ENCODE measurements at regions not wholly inside any gene's neighbourhood (a gene's known extent, or its start where the extent isn't known, plus 50 kb on each side); places are given as distances from the start of the nearest gene placed in this dataset.

DNA sequence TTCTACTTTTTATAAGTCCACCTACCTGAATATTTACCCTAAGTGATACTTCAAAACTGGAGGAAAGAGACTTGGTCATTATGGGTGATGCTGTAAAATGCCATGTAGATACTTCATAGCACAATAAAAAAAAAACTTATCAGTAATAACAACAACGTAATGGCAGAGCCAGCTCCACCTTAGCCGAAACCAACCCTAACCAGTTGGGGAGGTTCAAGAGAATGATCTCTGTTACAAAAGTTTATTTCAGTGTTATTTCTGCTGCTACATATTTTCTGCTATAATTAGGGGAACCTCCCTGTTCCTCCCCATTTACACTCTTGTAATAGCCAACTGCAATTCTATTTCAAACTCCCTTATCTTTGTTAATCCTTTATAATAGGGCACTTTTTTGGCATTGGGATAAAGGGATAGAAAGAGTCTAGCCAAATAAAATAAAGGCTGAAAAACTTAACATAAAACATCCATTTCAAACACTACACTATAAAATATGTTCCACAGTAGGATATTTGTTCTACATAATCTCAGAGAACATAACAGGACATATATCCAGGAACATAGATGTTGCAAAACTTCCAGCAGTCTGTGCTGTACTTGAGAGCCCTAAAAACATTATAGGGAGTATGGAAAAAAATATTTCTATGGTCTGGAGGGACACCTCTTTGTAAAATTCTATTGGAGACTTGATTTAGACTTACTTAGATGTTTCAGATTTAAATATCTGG lies 138.7 kb upstream of the POF1B start:
- no peaks in the 10 kb centered on the region for H4K20me1 ChIP-seq (ENCODE audit: insufficient read depth, low read length)
- H3K9me2 ChIP-seq (replicated peaks; ENCODE audit: insufficient read depth, low read length): no peaks in the 10 kb centered on the region
- H2AFZ ChIP-seq (ENCODE audit: low read length): no peak overlapping the region
- H3K4me3 ChIP-seq (ENCODE audit: low read length): no peak overlapping the region
- H3K79me2 ChIP-seq (ENCODE audit: low read length): no peaks in the 10 kb centered on the region
- H3K9ac ChIP-seq (ENCODE audit: low read length): no peak overlapping the region
- H3K27ac ChIP-seq (ENCODE audit: low read length): no peak overlapping the region
- no peaks in the 10 kb centered on the region for H3K4me1 ChIP-seq (ENCODE audit: low read length)
- no peaks in the 10 kb centered on the region for H3K9me3 ChIP-seq (replicated peaks; ENCODE audit: insufficient read depth, low read length)
- H3F3A ChIP-seq (ENCODE audit: insufficient read depth, low read length): no peaks in the 10 kb centered on the region
- no peaks in the 10 kb centered on the region for H3K36me3 ChIP-seq (replicated peaks; ENCODE audit: insufficient read depth, low read length)
- H3K4me2 ChIP-seq (ENCODE audit: low read depth, low read length): no peak overlapping the region
- no peak for TF ChIP-seq EZH2 (optimal IDR thresholded peaks at IDR 0.05; ENCODE audit: low read depth, low read length)
- TF ChIP-seq, protein P1, sequence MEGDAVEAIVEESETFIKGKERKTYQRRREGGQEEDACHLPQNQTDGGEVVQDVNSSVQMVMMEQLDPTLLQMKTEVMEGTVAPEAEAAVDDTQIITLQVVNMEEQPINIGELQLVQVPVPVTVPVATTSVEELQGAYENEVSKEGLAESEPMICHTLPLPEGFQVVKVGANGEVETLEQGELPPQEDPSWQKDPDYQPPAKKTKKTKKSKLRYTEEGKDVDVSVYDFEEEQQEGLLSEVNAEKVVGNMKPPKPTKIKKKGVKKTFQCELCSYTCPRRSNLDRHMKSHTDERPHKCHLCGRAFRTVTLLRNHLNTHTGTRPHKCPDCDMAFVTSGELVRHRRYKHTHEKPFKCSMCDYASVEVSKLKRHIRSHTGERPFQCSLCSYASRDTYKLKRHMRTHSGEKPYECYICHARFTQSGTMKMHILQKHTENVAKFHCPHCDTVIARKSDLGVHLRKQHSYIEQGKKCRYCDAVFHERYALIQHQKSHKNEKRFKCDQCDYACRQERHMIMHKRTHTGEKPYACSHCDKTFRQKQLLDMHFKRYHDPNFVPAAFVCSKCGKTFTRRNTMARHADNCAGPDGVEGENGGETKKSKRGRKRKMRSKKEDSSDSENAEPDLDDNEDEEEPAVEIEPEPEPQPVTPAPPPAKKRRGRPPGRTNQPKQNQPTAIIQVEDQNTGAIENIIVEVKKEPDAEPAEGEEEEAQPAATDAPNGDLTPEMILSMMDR (IDR thresholded peaks at IDR 0.05; ENCODE audit: low read length): no peak
- no peak for TF ChIP-seq EZH2phosphoT487 (IDR thresholded peaks at IDR 0.05; ENCODE audit: low read length)
- H3K27me3 ChIP-seq (replicated peaks; ENCODE audit: insufficient read depth, low read length): no peaks in the 10 kb centered on the region
- DNase-seq: no peak

DNA sequence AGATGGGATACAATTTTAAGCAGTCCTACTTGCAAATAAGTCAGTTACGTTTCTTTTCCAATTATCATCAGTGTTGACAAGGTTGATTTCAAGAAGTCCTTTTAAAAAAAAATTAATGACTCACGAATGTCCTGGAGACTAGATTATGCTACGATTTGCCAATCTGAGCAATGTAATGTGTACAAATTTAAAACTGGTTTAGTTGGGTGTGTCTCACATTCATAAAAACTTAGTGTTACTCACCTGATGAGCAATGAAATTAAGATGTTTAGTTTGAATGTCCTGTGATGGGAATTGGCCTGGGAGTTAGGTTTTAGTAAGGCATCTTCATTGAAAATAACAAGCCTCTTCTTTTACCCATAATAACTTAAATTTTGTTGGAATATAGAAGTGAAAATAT lies 136.7 kb upstream of the POF1B start:
- no peak overlapping the region for H3K4me3 ChIP-seq (ENCODE audit: low read length)
- no peaks in the 10 kb centered on the region for H3K79me2 ChIP-seq (ENCODE audit: low read length)
- H3K9me3 ChIP-seq (replicated peaks; ENCODE audit: insufficient read depth, low read length): no peaks in the 10 kb centered on the region
- no peaks in the 10 kb centered on the region for H3F3A ChIP-seq (ENCODE audit: insufficient read depth, low read length)
- no peak overlapping the region for H3K4me2 ChIP-seq (ENCODE audit: low read depth, low read length)
- H3K4me1 ChIP-seq (ENCODE audit: low read length): no peaks in the 10 kb centered on the region
- H3K27ac ChIP-seq (ENCODE audit: low read length): no peak overlapping the region
- no peak overlapping the region for H3K9ac ChIP-seq (ENCODE audit: low read length)
- no peak for DNase-seq
- no peaks in the 10 kb centered on the region for H4K20me1 ChIP-seq (ENCODE audit: insufficient read depth, low read length)
- no peaks in the 10 kb centered on the region for H3K27me3 ChIP-seq (replicated peaks; ENCODE audit: insufficient read depth, low read length)
- no peak for TF ChIP-seq EZH2phosphoT487 (IDR thresholded peaks at IDR 0.05; ENCODE audit: low read length)
- H2AFZ ChIP-seq (ENCODE audit: low read length): no peak overlapping the region
- no peaks in the 10 kb centered on the region for H3K9me2 ChIP-seq (replicated peaks; ENCODE audit: insufficient read depth, low read length)
- no peaks in the 10 kb centered on the region for H3K36me3 ChIP-seq (replicated peaks; ENCODE audit: insufficient read depth, low read length)

DNA sequence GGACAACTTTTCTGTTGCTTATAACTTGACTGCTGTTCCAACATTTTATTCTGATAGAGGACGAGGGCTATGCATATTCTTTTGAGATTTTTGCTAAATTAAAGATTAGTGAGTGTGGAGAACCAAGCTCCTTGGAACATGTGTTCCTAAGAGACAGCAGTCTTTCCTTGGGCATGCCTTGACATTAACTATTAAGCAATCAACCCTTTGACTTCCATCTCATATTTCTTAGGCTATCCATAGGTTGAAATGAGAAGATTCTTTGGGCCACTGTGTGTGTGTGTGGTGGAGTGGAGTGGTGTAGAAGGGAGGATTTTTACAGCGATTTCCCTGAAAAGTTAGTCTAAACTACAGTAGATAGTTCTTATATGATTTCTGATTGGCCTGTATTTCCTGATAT lies 127.4 kb upstream of the POF1B start:
- Histone ChIP-seq H3K4me2 (ENCODE audit: low read depth, low read length) (no peak overlapping the region), H3K27ac (ENCODE audit: low read length) (no peak overlapping the region), H3K9me3 (replicated peaks; ENCODE audit: insufficient read depth, low read length) (no peaks in the 10 kb centered on the region), H3K27me3 (replicated peaks; ENCODE audit: insufficient read depth, low read length) (no peaks in the 10 kb centered on the region), H3K9ac (ENCODE audit: low read length) (no peak overlapping the region), H4K20me1 (ENCODE audit: insufficient read depth, low read length) (no peaks in the 10 kb centered on the region), H3K9me2 (replicated peaks; ENCODE audit: insufficient read depth, low read length) (no peaks in the 10 kb centered on the region), H3K36me3 (replicated peaks; ENCODE audit: insufficient read depth, low read length) (no peaks in the 10 kb centered on the region), H3K79me2 (ENCODE audit: low read length) (no peaks in the 10 kb centered on the region), H3K4me3 (ENCODE audit: low read length) (no peak overlapping the region), H2AFZ (ENCODE audit: low read length) (no peak overlapping the region), H3F3A (ENCODE audit: insufficient read depth, low read length) (no peaks in the 10 kb centered on the region), H3K4me1 (ENCODE audit: low read length) (no peaks in the 10 kb centered on the region)
- TF ChIP-seq EZH2 (optimal IDR thresholded peaks at IDR 0.05; ENCODE audit: low read depth, low read length): no peak
- TF ChIP-seq, protein P1 (IDR thresholded peaks at IDR 0.05; ENCODE audit: low read length): no peak
- no peak for TF ChIP-seq EZH2phosphoT487 (IDR thresholded peaks at IDR 0.05; ENCODE audit: low read length)
- no peak for DNase-seq

DNA sequence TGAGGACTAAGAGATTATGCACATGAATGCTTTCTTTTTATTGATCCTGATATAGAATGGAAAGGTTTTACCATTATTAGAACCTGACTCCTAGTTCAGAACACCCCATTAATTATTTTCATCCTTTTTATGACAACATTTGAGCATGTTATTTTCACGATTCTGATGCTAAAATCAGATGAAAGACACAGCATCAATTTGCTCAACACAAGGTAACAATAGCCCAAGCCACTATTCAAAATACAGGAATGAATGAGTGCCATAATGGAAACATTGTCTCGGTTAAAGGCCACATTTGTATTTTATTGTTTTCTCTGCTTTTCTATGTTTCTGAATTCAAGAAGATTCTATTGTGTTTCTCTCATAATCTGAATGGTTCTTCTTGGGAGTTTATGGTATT lies 126.3 kb upstream of the POF1B start:
- H3K27ac ChIP-seq (ENCODE audit: low read length): no peak overlapping the region
- TF ChIP-seq EZH2phosphoT487 (IDR thresholded peaks at IDR 0.05; ENCODE audit: low read length) (no peak), EZH2 (optimal IDR thresholded peaks at IDR 0.05; ENCODE audit: low read depth, low read length) (no peak)
- TF ChIP-seq, protein P1 (IDR thresholded peaks at IDR 0.05; ENCODE audit: low read length): no peak
- no peaks in the 10 kb centered on the region for H4K20me1 ChIP-seq (ENCODE audit: insufficient read depth, low read length)
- DNase-seq: no peak
- no peak overlapping the region for H3K4me3 ChIP-seq (ENCODE audit: low read length)
- H3F3A ChIP-seq (ENCODE audit: insufficient read depth, low read length): no peaks in the 10 kb centered on the region
- H3K27me3 ChIP-seq (replicated peaks; ENCODE audit: insufficient read depth, low read length): no peaks in the 10 kb centered on the region
- H3K4me1 ChIP-seq (ENCODE audit: low read length): no peaks in the 10 kb centered on the region
- H3K9me3 ChIP-seq (replicated peaks; ENCODE audit: insufficient read depth, low read length): no peaks in the 10 kb centered on the region
- H3K36me3 ChIP-seq (replicated peaks; ENCODE audit: insufficient read depth, low read length): no peaks in the 10 kb centered on the region
- H3K9ac ChIP-seq (ENCODE audit: low read length): no peak overlapping the region
- no peak overlapping the region for H2AFZ ChIP-seq (ENCODE audit: low read length)
- no peaks in the 10 kb centered on the region for H3K79me2 ChIP-seq (ENCODE audit: low read length)
- H3K4me2 ChIP-seq (ENCODE audit: low read depth, low read length): no peak overlapping the region
- no peaks in the 10 kb centered on the region for H3K9me2 ChIP-seq (replicated peaks; ENCODE audit: insufficient read depth, low read length)

Data from MM.1S (cell line).